AG04450 (cell line): ENCODE measurements at regions not wholly inside any gene's neighbourhood (a gene's known extent, or its start where the extent isn't known, plus 50 kb on each side); places are given as distances from the start of the nearest gene placed in this dataset.

ENCODE experiments used
- CTCF ChIA-PET: fragments of 300-600, 350-600 bp; formaldehyde crosslinking; extraction: SDS; loops from one replicate; lab custom pipeline; 2022; ENCODE audit warnings: antibody characterized with exemption, inconsistent platforms; lab: Charles Lee
- POLR2A ChIA-PET: fragments of 350-600 bp; formaldehyde crosslinking; extraction: SDS; loops from one replicate; lab custom pipeline; 2021; ENCODE audit warnings: antibody characterized with exemption, inconsistent platforms; lab: Yijun Ruan, JAX
- DNase-seq: peaks from one replicate; pipeline ENCODE4 v3.0.0-alpha.2; 2011; ENCODE audit warnings: low read depth, low spot score
- H3K27ac ChIP-seq: one replicate; pipeline ENCODE4 v1.5.1; 2012; ENCODE audit warnings: low read depth, low read length, control low read depth
- H3K27me3 ChIP-seq: one replicate; pipeline ENCODE4 v1.6.0; 2012; ENCODE audit warnings: low read length; ENCODE audit not compliant: control insufficient read depth, insufficient read depth
- H3K4me3 ChIP-seq: 2 replicates; pipeline ENCODE4 v1.5.1; 2011; ENCODE audit warnings: mild to moderate bottlenecking, low read depth, low read length, control low read depth
- H3K9me3 ChIP-seq: 2 replicates; pipeline ENCODE4 v1.5.1; 2012; ENCODE audit warnings: low read length; ENCODE audit not compliant: control insufficient read depth, insufficient read depth
- CTCF ChIP-seq: IDR thresholded peaks from 2 replicates; pipeline ENCODE4 v1.5.1; 2011; ENCODE audit warnings: low read depth, low read length, control low read depth, inconsistent platforms

- ChIA-PET CTCF (interaction anchor here (3.4 kb wide), 1 partner anchor 358 kb away, joined by 28 read pairs; no protein-coding TSS in a partner anchor), POLR2A (no interaction called here)
- Histone ChIP-seq H3K27me3 (no peaks in the 10 kb centered on the region), H3K27ac (no peak overlapping the region), H3K4me3 (no peak overlapping the region), H3K9me3 (no peaks in the 10 kb centered on the region)
- DNase-seq, result no peak
- no peak for TF ChIP-seq CTCF
These were observed 82.0 kb upstream of the SPANXB1 start for GRCh38 chrX:140920416-140920815.

GRCh38 chrX:140923118-140923517, 79.3 kb upstream of the SPANXB1 start:
- Histone ChIP-seq H3K27me3 (no peaks in the 10 kb centered on the region), H3K27ac (no peak overlapping the region), H3K9me3 (no peaks in the 10 kb centered on the region), H3K4me3 (no peak overlapping the region)
- DNase-seq, result no peak
- CTCF ChIA-PET, result no interaction called here
- no peak for TF ChIP-seq CTCF
- POLR2A ChIA-PET, result no interaction called here

GRCh38 chrX:140928739-140929138, 73.7 kb upstream of the SPANXB1 start:
- no peak for TF ChIP-seq CTCF
- DNase-seq, result no peak
- CTCF ChIA-PET, result no interaction called here
- POLR2A ChIA-PET, result no interaction called here
- H3K27ac ChIP-seq, result no peak overlapping the region
- H3K9me3 ChIP-seq, result no peaks in the 10 kb centered on the region
- H3K4me3 ChIP-seq, result no peak overlapping the region
- no peaks in the 10 kb centered on the region for H3K27me3 ChIP-seq

- H3K9me3 ChIP-seq, result no peaks in the 10 kb centered on the region
- H3K4me3 ChIP-seq, result no peak overlapping the region
- no peak overlapping the region for H3K27ac ChIP-seq
- TF ChIP-seq CTCF, result no peak
- no peaks in the 10 kb centered on the region for H3K27me3 ChIP-seq
- ChIA-PET CTCF (interaction anchor here (0.6 to 1.3 kb wide), 2 partner anchors 15 to 806 kb away, joined by 3 to 4 read pairs; no protein-coding TSS in a partner anchor), POLR2A (no interaction called here)
- DNase-seq, result no peak
These were observed 69.4 kb upstream of the SPANXB1 start for GRCh38 chrX:140933016-140933415.

GRCh38 chrX:140933874-140934655, 68.3 kb upstream of the SPANXB1 start:
- H3K4me3 ChIP-seq, result no peak overlapping the region
- no peak for TF ChIP-seq CTCF
- DNase-seq, result no peak
- ChIA-PET CTCF (no interaction called here), POLR2A (no interaction called here)
- H3K27ac ChIP-seq, result no peak overlapping the region
- no peaks in the 10 kb centered on the region for H3K27me3 ChIP-seq
- no peaks in the 10 kb centered on the region for H3K9me3 ChIP-seq
